ENCODE measurements at regions not wholly inside any gene's neighbourhood (a gene's known extent, or its start where the extent isn't known, plus 50 kb on each side); places are given as distances from the start of the nearest gene placed in this dataset.

DNA sequence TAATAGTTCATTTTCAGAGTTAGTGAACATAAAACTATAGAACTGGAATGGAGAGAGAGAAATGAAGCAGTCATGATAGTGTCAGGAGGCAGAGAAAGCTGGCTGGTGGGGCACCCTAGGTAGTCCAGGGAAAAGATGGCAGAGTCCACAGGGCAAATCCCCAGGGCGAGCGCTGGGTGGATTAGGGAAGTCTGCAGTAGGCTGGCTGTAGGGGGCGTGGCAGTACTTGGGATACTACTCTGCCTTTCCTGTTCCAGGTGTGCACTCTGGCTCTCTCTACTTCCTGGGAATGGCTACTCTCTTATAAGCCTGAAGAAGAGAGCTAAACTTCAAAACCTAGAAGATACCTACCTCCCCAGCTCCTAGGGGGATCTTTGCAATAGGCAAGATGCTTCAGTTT, 232.9 kb upstream of the SLC10A2 start:
- no peak for TF ChIP-seq CTCF (IDR thresholded peaks at IDR 0.05; ENCODE audit: poor library complexity)
- no peak for TF ChIP-seq EZH2 (IDR thresholded peaks at IDR 0.05; ENCODE audit: borderline replicate concordance)
- no peak for TF ChIP-seq EZH2phosphoT487 (IDR thresholded peaks at IDR 0.05; ENCODE audit: low read depth, severe bottlenecking, unreplicated experiment)

Measured in hepatocyte (in vitro differentiated cells).